Neural cell (in vitro differentiated cells): ENCODE measurements at regions not wholly inside any gene's neighbourhood (a gene's known extent, or its start where the extent isn't known, plus 50 kb on each side); places are given as distances from the start of the nearest gene placed in this dataset.

Experiments used
- H2AFZ ChIP-seq: fragments of 200-600, 300-800 bp; sonication (generic), shearing (Covaris generic); 2 replicates; pipeline ENCODE4 v1.6.0; 2014; ENCODE audit warnings: low read depth, mild to moderate bottlenecking, antibody characterized with exemption, low read length, moderate library complexity
- H3F3A ChIP-seq: fragments of 200-600 bp; shearing (Covaris generic); 2 replicates; pipeline ENCODE4 v1.6.1; 2016; ENCODE audit warnings: mild to moderate bottlenecking, moderate library complexity, mixed read lengths, antibody characterized with exemption, low read length; ENCODE audit not compliant: insufficient read depth, poor library complexity, severe bottlenecking
- H3K27ac ChIP-seq: fragments of 200-600, 300-800 bp; sonication (generic), shearing (Covaris generic); 2 replicates; pipeline ENCODE4 v1.5.1; 2014; ENCODE audit warnings: mild to moderate bottlenecking, low read length, moderate library complexity
- H3K27me3 ChIP-seq: fragments of 300-800, 200-600 bp; sonication (generic), shearing (Covaris generic); 2 replicates; pipeline ENCODE4 v1.6.0; 2014; ENCODE audit warnings: mild to moderate bottlenecking, low read depth, low read length, moderate library complexity; ENCODE audit not compliant: insufficient read depth
- H3K36me3 ChIP-seq: fragments of 300-800, 200-600 bp; sonication (generic), shearing (Covaris generic); 2 replicates; pipeline ENCODE4 v1.5.1; 2014; ENCODE audit warnings: mild to moderate bottlenecking, antibody characterized with exemption, low read length, moderate library complexity; ENCODE audit not compliant: insufficient read depth
- H3K4me2 ChIP-seq: fragments of 300-800, 200-600 bp; sonication (generic), shearing (Covaris generic); 2 replicates; pipeline ENCODE4 v1.6.0; 2014; ENCODE audit warnings: mild to moderate bottlenecking, low read length
- H3K4me3 ChIP-seq: fragments of 300-800, 200-600 bp; sonication (generic), shearing (Covaris generic); 2 replicates; pipeline ENCODE4 v1.5.1; 2014; ENCODE audit warnings: mild to moderate bottlenecking, low read length, moderate library complexity
- H3K79me2 ChIP-seq: fragments of 200-600 bp; shearing (Covaris generic); replicated peaks from 2 replicates; pipeline ENCODE4 v1.6.0; 2014; ENCODE audit warnings: mild to moderate bottlenecking, low read length, moderate library complexity; ENCODE audit not compliant: insufficient read depth
- H3K9ac ChIP-seq: fragments of 300-800, 200-600 bp; sonication (generic), shearing (Covaris generic); 2 replicates; pipeline ENCODE4 v1.6.1; 2016; ENCODE audit warnings: mild to moderate bottlenecking, low read length, mixed read lengths
- H3K9me2 ChIP-seq: fragments of 200-600 bp; shearing (Covaris generic); 2 replicates; pipeline ENCODE4 v1.6.1; 2016; ENCODE audit warnings: mild to moderate bottlenecking, low read length, mixed read lengths; ENCODE audit not compliant: insufficient read depth
- H3K9me3 ChIP-seq: fragments of 200-600, 300-800 bp; sonication (generic), shearing (Covaris generic); 2 replicates; pipeline ENCODE4 v1.6.1; 2016; ENCODE audit warnings: mild to moderate bottlenecking, mixed run types, low read length, moderate library complexity, mixed read lengths
- H4K20me1 ChIP-seq: fragments of 200-600 bp; shearing (Covaris generic); 2 replicates; pipeline ENCODE4 v1.6.1; 2016; ENCODE audit warnings: mild to moderate bottlenecking, mixed run types; ENCODE audit not compliant: insufficient read depth
- EP300 ChIP-seq: fragments of 450-650 bp; conservative IDR thresholded peaks from 2 replicates; pipeline ENCODE4 v1.6.1; 2014; ENCODE audit warnings: antibody characterized with exemption, mild to moderate bottlenecking, moderate library complexity; ENCODE audit not compliant: poor library complexity, severe bottlenecking
- EZH2 ChIP-seq: fragments of 200-600, 300-800 bp; shearing (Covaris generic), sonication (generic); IDR thresholded peaks from 2 replicates; pipeline ENCODE4 v1.6.1; 2014; ENCODE audit warnings: antibody characterized with exemption, low read length, borderline replicate concordance, mild to moderate bottlenecking; ENCODE audit not compliant: insufficient read depth, poor library complexity, severe bottlenecking
- MXI1 ChIP-seq: fragments of 450-650 bp; conservative IDR thresholded peaks from 2 replicates; pipeline ENCODE4 v1.6.1; 2014; ENCODE audit warnings: antibody characterized with exemption, mild to moderate bottlenecking; ENCODE audit not compliant: poor library complexity, severe bottlenecking
- POLR2AphosphoS5 ChIP-seq: IDR thresholded peaks from 2 replicates; pipeline ENCODE4 v1.6.1; 2012
- RAD21 ChIP-seq: fragments of 450-650 bp; conservative IDR thresholded peaks from 2 replicates; pipeline ENCODE4 v1.6.1; 2014; ENCODE audit warnings: antibody characterized with exemption, mild to moderate bottlenecking, moderate library complexity
- REST ChIP-seq: IDR thresholded peaks from 2 replicates; pipeline ENCODE4 v1.6.1; 2012; ENCODE audit warnings: borderline replicate concordance
- SMC3 ChIP-seq: fragments of 450-650 bp; conservative IDR thresholded peaks from 2 replicates; pipeline ENCODE4 v1.6.1; 2014; ENCODE audit warnings: antibody characterized with exemption, mild to moderate bottlenecking, moderate library complexity; ENCODE audit not compliant: poor library complexity
- TAF1 ChIP-seq: IDR thresholded peaks from 2 replicates; pipeline ENCODE4 v1.6.1; 2012; ENCODE audit warnings: low read depth
- TF ChIP-seq, protein P1 (sequence below): fragments of 450-650 bp; IDR thresholded peaks from 2 replicates; pipeline ENCODE4 v1.5.1; 2014; ENCODE audit warnings: antibody characterized with exemption, mild to moderate bottlenecking, moderate library complexity; ENCODE audit not compliant: poor library complexity, severe bottlenecking

GRCh38 chr11:109507331-109507730 is 85.3 kb downstream of the C11orf87 start:
- Histone ChIP-seq H3K9me2 (no peaks in the 10 kb centered on the region), H2AFZ (no peak overlapping the region), H3K4me2 (no peak overlapping the region), H3K9me3 (no peaks in the 10 kb centered on the region), H3K4me3 (no peak overlapping the region), H3K9ac (no peak overlapping the region), H3K27ac (no peak overlapping the region), H3K36me3 (no peaks in the 10 kb centered on the region), H3K27me3 (no peaks in the 10 kb centered on the region), H3K79me2 (no peaks in the 10 kb centered on the region), H4K20me1 (no peaks in the 10 kb centered on the region), H3F3A (no peaks in the 10 kb centered on the region)
- TF ChIP-seq EZH2, result no peak
- TF ChIP-seq, protein P1, sequence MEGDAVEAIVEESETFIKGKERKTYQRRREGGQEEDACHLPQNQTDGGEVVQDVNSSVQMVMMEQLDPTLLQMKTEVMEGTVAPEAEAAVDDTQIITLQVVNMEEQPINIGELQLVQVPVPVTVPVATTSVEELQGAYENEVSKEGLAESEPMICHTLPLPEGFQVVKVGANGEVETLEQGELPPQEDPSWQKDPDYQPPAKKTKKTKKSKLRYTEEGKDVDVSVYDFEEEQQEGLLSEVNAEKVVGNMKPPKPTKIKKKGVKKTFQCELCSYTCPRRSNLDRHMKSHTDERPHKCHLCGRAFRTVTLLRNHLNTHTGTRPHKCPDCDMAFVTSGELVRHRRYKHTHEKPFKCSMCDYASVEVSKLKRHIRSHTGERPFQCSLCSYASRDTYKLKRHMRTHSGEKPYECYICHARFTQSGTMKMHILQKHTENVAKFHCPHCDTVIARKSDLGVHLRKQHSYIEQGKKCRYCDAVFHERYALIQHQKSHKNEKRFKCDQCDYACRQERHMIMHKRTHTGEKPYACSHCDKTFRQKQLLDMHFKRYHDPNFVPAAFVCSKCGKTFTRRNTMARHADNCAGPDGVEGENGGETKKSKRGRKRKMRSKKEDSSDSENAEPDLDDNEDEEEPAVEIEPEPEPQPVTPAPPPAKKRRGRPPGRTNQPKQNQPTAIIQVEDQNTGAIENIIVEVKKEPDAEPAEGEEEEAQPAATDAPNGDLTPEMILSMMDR, result no peak
- TF ChIP-seq REST, result no peak
- TF ChIP-seq TAF1, result no peak
- TF ChIP-seq RAD21, result no peak
- TF ChIP-seq POLR2AphosphoS5, result no peak
- TF ChIP-seq EP300, result no peak
- no peak for TF ChIP-seq MXI1
- TF ChIP-seq SMC3, result no peak

GRCh38 chr11:109507836-109508561 is 86.0 kb downstream of the C11orf87 start:
- H2AFZ ChIP-seq, result no peak overlapping the region
- H3K4me2 ChIP-seq, result no peak overlapping the region
- no peaks in the 10 kb centered on the region for H3K79me2 ChIP-seq
- H4K20me1 ChIP-seq, result no peaks in the 10 kb centered on the region
- H3K27ac ChIP-seq, result no peak overlapping the region
- no peaks in the 10 kb centered on the region for H3K9me3 ChIP-seq
- no peaks in the 10 kb centered on the region for H3F3A ChIP-seq
- H3K36me3 ChIP-seq, result no peaks in the 10 kb centered on the region
- H3K27me3 ChIP-seq, result no peaks in the 10 kb centered on the region
- no peak overlapping the region for H3K9ac ChIP-seq
- H3K9me2 ChIP-seq, result no peaks in the 10 kb centered on the region
- TF ChIP-seq SMC3, result no peak
- TF ChIP-seq EP300, result no peak
- no peak for TF ChIP-seq REST
- TF ChIP-seq POLR2AphosphoS5, result no peak
- no peak for TF ChIP-seq RAD21
- TF ChIP-seq TAF1, result no peak
- no peak for TF ChIP-seq MXI1
- TF ChIP-seq, protein P1, result no peak
- no peak for TF ChIP-seq EZH2
- H3K4me3 ChIP-seq, result no peak overlapping the region
